Effector memory CD4-positive, alpha-beta T cell (primary cell): ENCODE measurements at regions not wholly inside any gene's neighbourhood (a gene's known extent, or its start where the extent isn't known, plus 50 kb on each side); places are given as distances from the start of the nearest gene placed in this dataset.

Experiments
- DNase-seq, 3 donors: peaks; one replicate each; pipeline ENCODE4 v3.0.0-alpha.2; 2020
- H3K27ac ChIP-seq: 2 replicates; pipeline ENCODE4 v1.7.0; 2013; ENCODE audit warnings: mild to moderate bottlenecking, low read length, moderate library complexity; ENCODE audit not compliant: insufficient read depth, poor library complexity, severe bottlenecking
- H3K27me3 ChIP-seq: replicated peaks from 2 replicates; pipeline ENCODE4 v1.7.0; 2013; ENCODE audit warnings: mild to moderate bottlenecking, low read length; ENCODE audit not compliant: insufficient read depth, control insufficient read depth, poor library complexity, severe bottlenecking
- H3K36me3 ChIP-seq: 2 replicates; pipeline ENCODE4 v1.7.0; 2013; ENCODE audit warnings: mild to moderate bottlenecking, low read length, moderate library complexity; ENCODE audit not compliant: control insufficient read depth, insufficient read depth
- H3K4me1 ChIP-seq: 2 replicates; pipeline ENCODE4 v1.7.0; 2013; ENCODE audit warnings: low read length, mild to moderate bottlenecking; ENCODE audit not compliant: control insufficient read depth, insufficient read depth, poor library complexity, severe bottlenecking
- H3K4me3 ChIP-seq: 2 replicates; pipeline ENCODE4 v1.7.0; 2013; ENCODE audit warnings: low read length, low read depth, mild to moderate bottlenecking; ENCODE audit not compliant: insufficient read depth, poor library complexity, severe bottlenecking
- H3K9me3 ChIP-seq: 2 replicates; pipeline ENCODE4 v1.7.0; 2013; ENCODE audit warnings: mild to moderate bottlenecking, low read length, moderate library complexity; ENCODE audit not compliant: control insufficient read depth

DNA sequence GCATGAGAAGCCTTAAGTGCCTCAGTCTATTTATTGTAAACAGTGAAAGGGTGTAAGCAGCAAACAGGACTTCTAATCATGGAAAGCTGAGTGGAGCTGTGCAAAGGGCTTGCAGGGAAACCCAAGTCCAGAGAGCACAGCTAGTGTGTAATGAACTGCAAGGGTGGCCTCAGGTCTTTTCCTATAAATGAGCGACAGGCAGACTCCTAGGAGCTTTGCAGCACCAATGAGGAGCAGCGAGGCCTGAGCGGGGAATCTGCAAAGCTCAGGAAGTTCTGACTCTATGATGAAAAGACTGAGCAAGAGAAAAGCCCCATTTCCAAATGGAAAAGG, 250.1 kb upstream of the MAP3K1 start:
- Histone ChIP-seq H3K27me3 (no peaks in the 10 kb centered on the region), H3K36me3 (no peaks in the 10 kb centered on the region), H3K4me1 (no peaks in the 10 kb centered on the region), H3K27ac (no peak overlapping the region), H3K9me3 (no peaks in the 10 kb centered on the region), H3K4me3 (no peak overlapping the region)
- DNase-seq = no peak

DNA sequence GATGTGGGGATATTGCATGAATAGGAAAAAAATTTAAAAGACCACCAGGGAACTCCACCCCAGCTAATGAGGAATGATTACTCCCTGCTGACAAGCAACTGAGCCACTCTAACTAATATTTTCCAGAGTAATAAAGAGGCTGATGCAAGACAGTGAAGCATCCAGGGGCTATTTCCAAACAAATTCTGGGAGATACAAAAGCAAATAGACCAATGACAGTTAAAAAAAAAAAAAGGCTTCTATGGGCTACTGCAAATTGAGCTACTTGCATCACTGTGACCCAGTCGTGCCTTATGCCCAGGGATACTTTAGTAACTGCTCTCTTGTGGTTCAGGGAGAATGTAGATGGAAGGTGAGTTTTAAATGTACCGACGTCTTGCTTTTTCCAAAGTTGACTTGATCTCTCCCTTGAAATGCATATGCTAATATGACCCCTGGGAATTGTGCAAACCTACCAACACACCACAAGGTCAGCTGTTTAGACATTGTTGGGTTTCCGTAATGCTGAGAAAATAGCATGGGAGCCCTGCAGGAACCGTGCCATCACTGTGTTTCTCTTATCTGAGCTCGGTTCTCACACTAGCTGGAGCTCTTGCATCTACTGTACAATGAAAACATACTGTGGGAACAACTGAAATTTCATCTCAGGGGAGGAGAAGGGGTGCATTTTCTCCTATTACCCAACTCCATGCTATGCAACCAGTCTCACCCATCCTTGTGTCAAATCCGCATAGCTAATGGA, 250.6 kb upstream of the MAP3K1 start:
- H3K9me3 ChIP-seq = no peaks in the 10 kb centered on the region
- H3K36me3 ChIP-seq = no peaks in the 10 kb centered on the region
- H3K27ac ChIP-seq = no peak overlapping the region
- DNase-seq = no peak
- H3K4me3 ChIP-seq = no peak overlapping the region
- no peaks in the 10 kb centered on the region for H3K27me3 ChIP-seq
- no peaks in the 10 kb centered on the region for H3K4me1 ChIP-seq

DNA sequence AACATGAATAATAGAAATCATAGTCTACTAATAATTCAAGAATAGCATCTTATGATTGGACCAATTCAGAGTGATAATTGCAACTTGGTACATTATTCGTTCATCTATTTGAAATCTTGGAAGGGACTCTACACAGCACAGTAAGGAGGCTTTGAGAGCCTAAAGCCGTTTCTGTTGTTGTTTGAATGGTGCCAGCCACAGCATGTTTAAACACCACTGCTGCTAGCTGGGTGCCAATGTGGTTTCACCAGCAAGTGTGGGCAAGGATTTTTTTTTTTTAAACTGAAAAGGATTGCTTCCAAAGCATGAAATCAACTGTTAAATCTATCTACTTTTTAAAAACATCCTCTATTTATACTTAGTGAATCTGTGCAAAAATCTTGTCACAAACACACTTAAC, 253.9 kb upstream of the MAP3K1 start:
- H3K27ac ChIP-seq = no peak overlapping the region

DNA sequence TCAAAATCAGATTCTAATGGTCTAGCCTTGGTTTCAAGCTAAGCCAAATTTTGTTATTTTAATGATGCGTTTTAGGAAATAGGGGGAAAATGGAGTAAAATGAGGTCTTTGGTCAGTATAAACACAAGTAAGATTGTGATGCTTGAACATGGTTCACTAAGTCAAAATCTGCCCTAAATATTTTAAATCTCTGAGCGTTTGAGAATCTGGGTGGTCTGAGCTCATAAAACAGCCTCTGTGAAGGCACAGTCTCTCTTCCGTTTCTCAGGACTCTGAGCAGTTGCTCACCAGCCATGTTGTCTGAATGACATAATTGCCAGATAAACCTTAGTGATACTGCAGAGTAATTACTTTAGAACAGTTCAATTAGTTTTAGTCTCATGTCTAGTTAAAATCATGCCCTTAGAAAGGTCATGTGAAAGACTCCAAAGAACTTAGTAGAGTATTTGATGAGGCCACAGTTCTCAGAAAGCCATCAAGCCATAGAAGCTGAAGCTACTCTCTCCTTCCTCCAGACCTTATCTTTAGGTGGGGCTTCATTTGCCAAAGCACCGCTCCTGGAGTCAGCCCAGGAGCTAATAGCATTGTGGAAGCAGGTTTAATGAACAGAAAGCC, 257.1 kb upstream of the MAP3K1 start:
- no peak overlapping the region for H3K4me3 ChIP-seq
- H3K36me3 ChIP-seq = no peaks in the 10 kb centered on the region
- no peak overlapping the region for H3K27ac ChIP-seq
- no peaks in the 10 kb centered on the region for H3K9me3 ChIP-seq
- DNase-seq = no peak
- H3K4me1 ChIP-seq = no peaks in the 10 kb centered on the region
- H3K27me3 ChIP-seq = no peaks in the 10 kb centered on the region

More for the DNA sequence above, 253.9 kb upstream of the MAP3K1 start:
- Histone ChIP-seq H3K4me3 (no peak overlapping the region), H3K4me1 (no peaks in the 10 kb centered on the region), H3K9me3 (no peaks in the 10 kb centered on the region), H3K36me3 (no peaks in the 10 kb centered on the region), H3K27me3 (no peaks in the 10 kb centered on the region)
- DNase-seq = no peak

DNA sequence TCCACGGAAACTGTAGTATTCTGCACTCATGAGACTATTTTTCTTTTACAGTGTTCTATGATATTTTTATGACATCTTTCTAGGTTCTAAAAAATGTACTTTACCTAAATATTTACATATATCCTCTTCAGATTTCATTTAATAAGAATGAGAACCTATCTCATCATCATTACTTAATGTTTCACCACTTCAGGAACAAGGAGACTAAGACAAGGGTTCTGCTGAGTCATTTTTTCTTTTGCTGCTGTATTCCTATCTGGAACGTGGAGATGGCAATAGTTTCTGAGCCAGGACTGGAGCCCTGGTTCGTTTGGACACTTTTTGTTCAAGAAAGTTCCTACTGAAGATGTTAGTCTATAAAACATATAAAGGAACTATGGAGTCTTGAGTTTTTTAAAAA, 258.2 kb upstream of the MAP3K1 start:
- no peaks in the 10 kb centered on the region for H3K36me3 ChIP-seq
- no peaks in the 10 kb centered on the region for H3K9me3 ChIP-seq
- H3K27ac ChIP-seq = no peak overlapping the region
- DNase-seq = no peak
- no peak overlapping the region for H3K4me3 ChIP-seq
- H3K4me1 ChIP-seq = no peaks in the 10 kb centered on the region
- H3K27me3 ChIP-seq = no peaks in the 10 kb centered on the region

DNA sequence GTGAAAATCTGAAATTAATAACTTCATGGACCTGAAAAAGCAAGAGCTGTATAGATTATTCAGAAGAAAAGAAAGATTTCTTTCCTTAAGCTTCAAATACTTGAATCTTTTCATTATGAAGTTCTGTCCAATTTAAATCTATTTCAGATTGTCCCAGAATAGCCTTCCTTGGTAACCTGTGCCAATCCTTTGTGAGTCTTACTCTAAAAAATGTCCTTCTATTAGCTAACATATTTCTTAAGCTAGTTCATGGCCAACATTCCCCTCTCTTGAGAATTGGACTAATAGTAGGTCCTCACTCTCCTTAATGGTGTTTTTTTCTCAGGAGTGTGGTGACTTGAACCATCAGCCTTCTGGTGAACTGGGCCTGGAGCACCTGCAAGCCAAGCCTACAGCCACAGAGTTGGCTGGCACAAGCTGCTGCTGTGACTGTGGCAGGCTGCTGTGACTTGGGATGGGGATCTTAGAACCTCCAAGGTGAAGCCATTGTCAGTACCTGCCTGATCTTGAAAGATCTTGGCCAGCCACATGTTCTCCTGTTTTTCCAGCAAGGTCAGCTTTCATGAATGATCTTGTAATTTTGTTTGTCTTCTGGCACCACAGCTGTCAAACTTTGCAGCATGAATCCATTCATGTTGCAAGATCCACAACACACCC, 262.6 kb upstream of the MAP3K1 start:
- H3K9me3 ChIP-seq = no peaks in the 10 kb centered on the region
- H3K4me1 ChIP-seq = no peaks in the 10 kb centered on the region
- no peak for DNase-seq
- H3K36me3 ChIP-seq = no peaks in the 10 kb centered on the region
- no peaks in the 10 kb centered on the region for H3K27me3 ChIP-seq
- H3K27ac ChIP-seq = no peak overlapping the region
- H3K4me3 ChIP-seq = no peak overlapping the region

DNA sequence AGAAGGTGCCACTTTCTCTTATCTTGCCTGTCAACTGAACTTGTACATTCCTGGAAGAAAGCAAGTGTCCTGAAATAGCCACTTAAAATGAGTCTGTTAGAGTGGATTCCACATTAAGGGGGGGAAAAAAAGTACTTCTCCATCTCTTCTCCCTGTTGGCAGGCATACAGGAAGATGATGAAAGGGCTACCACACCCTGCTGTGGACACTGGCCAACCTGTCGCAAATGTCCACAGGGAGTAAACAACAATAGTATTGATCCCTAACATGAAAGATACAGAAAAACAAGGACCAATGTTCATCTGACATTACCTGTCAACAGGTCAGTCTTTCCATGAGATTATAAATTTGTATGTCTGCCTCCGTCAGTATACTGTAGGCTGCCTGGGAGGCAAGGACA, 265.1 kb upstream of the MAP3K1 start:
- DNase-seq = no peak
- Histone ChIP-seq H3K27me3 (no peaks in the 10 kb centered on the region), H3K36me3 (no peaks in the 10 kb centered on the region), H3K9me3 (no peaks in the 10 kb centered on the region), H3K4me1 (no peaks in the 10 kb centered on the region), H3K4me3 (no peak overlapping the region), H3K27ac (no peak overlapping the region)

DNA sequence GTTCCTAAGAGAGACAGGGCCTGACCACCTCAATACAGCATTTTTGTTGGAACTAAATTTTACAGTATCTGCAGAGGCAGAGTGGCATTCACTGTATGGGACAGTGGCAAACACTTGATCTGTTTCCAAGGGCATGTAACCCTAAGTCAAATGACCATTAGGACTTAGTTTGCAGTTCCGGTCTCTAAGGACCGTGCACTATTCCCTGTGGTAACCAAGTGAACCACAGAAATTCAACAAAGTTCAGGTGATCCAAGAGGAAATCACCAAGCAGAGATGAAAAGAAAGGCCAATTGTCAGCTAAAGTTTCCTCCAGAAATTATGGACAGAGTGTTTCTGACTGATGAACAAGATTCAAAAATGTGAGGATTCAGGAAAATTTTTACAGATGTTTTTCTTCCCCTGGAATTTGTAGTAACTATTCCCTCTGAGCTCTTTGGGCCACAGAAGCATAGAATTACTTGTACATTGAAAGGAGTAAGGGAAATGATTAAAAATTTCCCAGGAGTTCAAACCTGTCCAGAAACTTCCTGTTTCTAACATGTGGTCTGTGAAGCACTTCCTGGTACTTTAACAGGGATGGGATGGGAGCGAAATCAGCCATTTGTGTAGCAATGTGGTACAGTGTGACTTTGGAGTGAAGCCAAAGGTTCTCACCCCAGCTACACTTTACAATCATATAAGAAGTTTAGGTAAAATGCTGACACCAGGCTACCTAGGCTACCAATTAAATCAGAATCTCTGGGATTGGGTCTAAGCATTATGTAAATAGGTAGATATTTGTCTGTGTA, 266.1 kb upstream of the MAP3K1 start:
- no peak for DNase-seq
- Histone ChIP-seq H3K27ac (no peak overlapping the region), H3K36me3 (no peaks in the 10 kb centered on the region), H3K9me3 (no peaks in the 10 kb centered on the region), H3K4me3 (no peak overlapping the region), H3K27me3 (no peaks in the 10 kb centered on the region), H3K4me1 (no peaks in the 10 kb centered on the region)

DNA sequence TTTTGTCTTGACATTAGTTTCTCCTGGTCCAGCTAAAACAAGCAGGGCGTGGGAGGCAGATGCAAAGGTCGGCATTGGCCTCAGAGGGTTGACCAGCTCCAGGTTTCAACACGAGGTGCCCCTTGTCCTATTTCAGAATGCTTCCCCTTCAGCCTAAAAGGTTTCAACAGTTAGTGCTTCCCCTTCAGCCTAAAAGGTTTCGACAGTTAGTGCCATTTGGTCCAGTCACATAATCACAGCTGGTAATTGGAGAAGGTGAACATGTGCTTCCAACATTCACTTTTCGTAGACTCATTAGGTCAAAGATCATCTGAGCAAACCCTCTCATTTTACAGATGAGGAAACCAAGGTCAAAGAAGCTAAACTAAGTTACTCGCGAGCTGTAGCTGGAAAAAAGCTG, 270.3 kb upstream of the MAP3K1 start:
- no peak for DNase-seq
- no peaks in the 10 kb centered on the region for H3K4me1 ChIP-seq
- H3K27ac ChIP-seq = no peak overlapping the region
- no peaks in the 10 kb centered on the region for H3K36me3 ChIP-seq
- no peaks in the 10 kb centered on the region for H3K9me3 ChIP-seq
- no peaks in the 10 kb centered on the region for H3K27me3 ChIP-seq
- no peak overlapping the region for H3K4me3 ChIP-seq
